Muscle of leg (tissue), 3 donors: ENCODE measurements at regions not wholly inside any gene's neighbourhood (a gene's known extent, or its start where the extent isn't known, plus 50 kb on each side); places are given as distances from the start of the nearest gene placed in this dataset.
A peak's percentile ranks its signal among the peaks of the same experiment; 100 is the strongest.
"Not testable (repeated sequence)": the region's sequence is repeated elsewhere in the genome, so short reads cannot be mapped to it uniquely, and the experiment has no call there.

Experiments
- DNase-seq: peaks from one replicate; pipeline ENCODE4 v3.0.0; 2013
- H3K27ac ChIP-seq: one replicate; pipeline ENCODE4 v1.5.1; 2013; ENCODE audit warnings: mild to moderate bottlenecking, low read length, control low read depth
- H3K27me3 ChIP-seq: one replicate; pipeline ENCODE4 v1.6.1; 2013; ENCODE audit warnings: low read length; ENCODE audit not compliant: control insufficient read depth, insufficient read depth
- H3K36me3 ChIP-seq: one replicate; pipeline ENCODE4 v1.6.1; 2013; ENCODE audit warnings: low read length; ENCODE audit not compliant: control insufficient read depth, insufficient read depth
- H3K4me1 ChIP-seq: one replicate; pipeline ENCODE4 v1.6.1; 2013; ENCODE audit warnings: low read length; ENCODE audit not compliant: control insufficient read depth, insufficient read depth
- H3K4me3 ChIP-seq: one replicate; pipeline ENCODE4 v1.5.1; 2013; ENCODE audit warnings: low read length, control low read depth
- H3K9me3 ChIP-seq: replicated peaks from 2 replicates; pipeline ENCODE4 v1.6.1; 2013; ENCODE audit warnings: low read depth, low read length; ENCODE audit not compliant: control insufficient read depth
- WGBS: methylation state at CpG from one replicate; pipeline ENCODE4 v1.1.5; 2013; ENCODE audit warnings: missing lambda C conversion rate; ENCODE audit not compliant: insufficient coverage; 5-methylcytosine and 5-hydroxymethylcytosine counted together

DNA sequence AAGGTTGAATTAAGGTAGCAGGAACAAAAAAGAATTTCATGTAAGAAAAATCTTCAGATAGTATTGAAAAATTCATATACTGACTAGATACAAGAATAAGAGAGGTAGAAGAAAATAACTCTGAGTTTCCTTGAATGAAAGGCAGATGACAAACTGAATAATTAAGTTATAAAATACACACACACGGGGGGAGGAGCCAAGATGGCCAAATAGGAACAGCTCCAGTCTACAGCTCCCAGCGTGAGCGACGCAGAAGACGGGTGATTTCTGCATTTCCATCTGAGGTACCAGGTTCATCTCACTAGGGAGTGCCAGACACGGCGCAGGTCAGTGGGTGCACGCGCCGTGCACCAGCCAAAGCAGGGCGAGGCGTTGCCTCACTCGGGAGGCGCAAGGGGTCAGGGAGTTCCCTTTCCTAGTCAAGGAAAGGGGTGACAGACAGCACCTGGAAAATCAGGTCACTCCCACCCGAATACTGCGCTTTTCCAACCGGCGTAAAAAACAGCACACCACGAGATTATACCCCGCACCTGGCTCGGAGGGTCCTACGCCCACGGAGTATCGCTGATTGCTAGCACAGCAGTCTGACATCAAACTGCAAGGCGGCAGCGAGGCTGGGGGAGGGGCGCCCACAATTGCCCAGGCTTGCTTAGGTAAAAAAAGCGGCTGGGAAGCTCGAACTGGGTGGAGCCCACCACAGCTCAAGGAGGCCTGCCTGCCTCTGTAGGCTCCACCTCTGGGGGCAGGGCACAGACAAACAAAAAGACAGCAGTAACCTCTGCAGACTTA is 759.2 kb downstream of the ZWINT start:
- not testable (repeated sequence) for H3K27me3 ChIP-seq, H3K27ac ChIP-seq, H3K9me3 ChIP-seq, H3K36me3 ChIP-seq, DNase-seq, H3K4me3 ChIP-seq, H3K4me1 ChIP-seq
- WGBS, result 0% methylated on average over 18 of the region's 29 CpGs

DNA sequence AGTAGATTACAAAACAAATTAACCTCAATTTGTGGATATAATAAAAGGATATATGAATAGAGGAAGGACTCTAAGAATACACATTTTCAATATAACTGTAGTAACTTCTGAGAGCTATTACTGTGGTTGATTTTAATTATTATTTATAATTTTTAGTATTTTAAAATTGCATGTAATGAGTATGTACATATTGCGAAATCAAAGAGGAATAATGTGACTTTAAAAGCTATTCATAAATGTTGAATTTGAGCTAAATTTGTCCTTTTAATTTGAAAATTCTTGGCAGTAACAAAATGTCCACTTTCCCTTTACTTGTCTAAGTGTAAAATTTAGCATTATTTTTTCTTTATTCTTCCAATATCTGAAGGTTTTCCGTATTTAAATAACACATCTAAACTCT is 750.6 kb upstream of the PCDH15 start:
- WGBS, result no CpG with 5 or more reads among the region's 2 CpGs
- Histone ChIP-seq H3K9me3 (no peaks in the 10 kb centered on the region), H3K4me3 (no peak overlapping the region), H3K27me3 (no peaks in the 10 kb centered on the region), H3K4me1 (no peaks in the 10 kb centered on the region), H3K27ac (no peak overlapping the region), H3K36me3 (no peaks in the 10 kb centered on the region)
- DNase-seq, result no peak

- Histone ChIP-seq H3K27me3 (no peaks in the 10 kb centered on the region), H3K9me3 (no peaks in the 10 kb centered on the region), H3K36me3 (no peaks in the 10 kb centered on the region), H3K4me3 (no peak overlapping the region), H3K4me1 (no peaks in the 10 kb centered on the region), H3K27ac (no peak overlapping the region)
- no CpG with 5 or more reads among the region's 2 CpGs for WGBS
- no peak for DNase-seq
These were observed 749.2 kb upstream of the PCDH15 start for GRCh38 chr10:55550236-55550635.

DNA sequence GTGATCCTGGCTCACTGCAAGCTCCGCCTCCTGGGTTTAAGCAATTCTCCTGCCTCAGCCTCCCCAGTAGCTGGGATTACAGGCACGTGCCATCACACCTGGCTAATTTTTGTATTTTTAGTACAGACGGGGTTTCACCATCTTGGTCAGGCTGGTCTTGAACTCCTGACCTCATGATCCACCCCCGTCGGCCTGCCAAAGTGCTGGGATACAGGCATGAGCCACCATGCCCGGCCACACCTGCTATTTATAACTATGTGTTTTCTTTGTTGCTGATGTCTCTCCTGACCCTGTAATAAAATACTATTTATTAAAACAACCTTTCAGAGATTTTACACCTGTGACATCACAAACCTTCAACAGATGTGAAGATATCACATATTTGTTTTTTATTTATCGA is 736.5 kb upstream of the PCDH15 start:
- 80% methylated on average over 2 of the region's 7 CpGs for WGBS
- DNase-seq, H3K36me3 ChIP-seq: not testable (repeated sequence)

DNA sequence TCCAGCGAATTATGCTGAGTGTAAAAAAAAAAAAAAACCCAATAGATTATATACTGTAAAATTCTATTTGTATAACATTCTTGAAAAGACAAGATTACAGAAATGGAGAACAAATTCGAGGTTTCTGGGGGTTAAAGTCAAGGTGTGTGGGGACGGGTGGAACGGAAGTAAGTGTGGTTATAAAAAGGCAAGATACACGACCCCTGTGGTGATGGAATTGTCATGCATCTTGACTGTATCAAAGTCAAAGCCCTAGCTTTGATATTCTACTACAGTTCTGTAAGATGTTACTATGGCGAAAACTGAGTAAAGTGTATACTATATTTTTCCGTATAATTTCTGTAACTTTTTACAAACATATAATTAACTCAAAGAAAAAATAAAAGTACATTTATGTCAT is 718.2 kb upstream of the PCDH15 start:
- Histone ChIP-seq H3K4me3 (no peak overlapping the region), H3K27me3 (no peaks in the 10 kb centered on the region), H3K9me3 (no peaks in the 10 kb centered on the region), H3K27ac (no peak overlapping the region), H3K36me3 (no peaks in the 10 kb centered on the region), H3K4me1 (no peaks in the 10 kb centered on the region)
- no peak for DNase-seq
- WGBS, result no CpG with 5 or more reads among the region's 7 CpGs

More for the DNA sequence above, 736.5 kb upstream of the PCDH15 start:
- H3K9me3 ChIP-seq, H3K27ac ChIP-seq, H3K4me1 ChIP-seq, H3K27me3 ChIP-seq, H3K4me3 ChIP-seq: not testable (repeated sequence)

- no CpG with 5 or more reads among the region's 1 CpG for WGBS
- not testable (repeated sequence) for DNase-seq
These were observed 717.4 kb upstream of the PCDH15 start for GRCh38 chr10:55518416-55518815.

GRCh38 chr10:55509168-55509567 is 708.1 kb upstream of the PCDH15 start:
- WGBS, result no CpG with 5 or more reads among the region's 4 CpGs
- no peaks in the 10 kb centered on the region for H3K4me1 ChIP-seq
- no peaks in the 10 kb centered on the region for H3K27me3 ChIP-seq
- no peaks in the 10 kb centered on the region for H3K36me3 ChIP-seq
- H3K4me3 ChIP-seq, result no peak overlapping the region
- H3K27ac ChIP-seq, result no peak overlapping the region
- H3K9me3 ChIP-seq, result no peaks in the 10 kb centered on the region
- DNase-seq, result peak; percentile 3

More at GRCh38 chr10:55518416-55518815, 717.4 kb upstream of the PCDH15 start:
- not testable (repeated sequence) for H3K36me3 ChIP-seq, H3K9me3 ChIP-seq, H3K27me3 ChIP-seq, H3K4me1 ChIP-seq, H3K27ac ChIP-seq, H3K4me3 ChIP-seq

DNA sequence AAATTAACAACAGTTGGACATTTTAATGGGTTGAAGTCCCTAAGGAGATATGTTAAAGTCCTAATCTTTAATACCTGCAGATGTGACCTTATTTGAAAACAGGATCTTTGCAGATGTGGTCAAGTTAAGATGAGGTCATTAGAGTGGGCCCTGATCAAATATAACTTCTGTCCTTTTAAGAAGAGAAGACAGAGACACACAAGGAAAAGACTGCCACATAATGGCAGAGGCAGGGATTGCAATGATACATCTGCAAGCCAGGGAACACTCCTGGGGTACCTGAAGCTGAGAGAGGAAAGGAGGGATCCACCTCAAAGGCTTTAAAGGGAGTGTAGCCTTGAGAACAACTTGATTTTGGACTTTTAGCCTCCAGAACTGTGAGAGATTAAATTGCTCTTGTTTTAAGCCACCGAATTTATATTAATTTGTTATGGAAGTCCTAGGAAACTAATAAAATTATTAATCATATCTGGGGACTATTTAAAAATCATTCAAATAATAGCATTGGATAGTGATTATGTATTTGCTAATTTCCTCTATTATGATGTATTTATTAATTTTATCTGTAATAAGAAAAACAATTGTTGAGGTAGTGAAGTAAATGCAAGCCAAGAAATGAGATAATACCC is 700.0 kb upstream of the PCDH15 start:
- H3K4me1 ChIP-seq, result no peaks in the 10 kb centered on the region
- WGBS, result no CpG with 5 or more reads among the region's 1 CpG
- no peaks in the 10 kb centered on the region for H3K9me3 ChIP-seq
- H3K4me3 ChIP-seq, result no peak overlapping the region
- no peaks in the 10 kb centered on the region for H3K36me3 ChIP-seq
- H3K27me3 ChIP-seq, result no peaks in the 10 kb centered on the region
- no peak overlapping the region for H3K27ac ChIP-seq
- DNase-seq, result peak; percentile 5

- H3K27ac ChIP-seq, result no peak overlapping the region
- no peak for DNase-seq
- no CpG with 5 or more reads among the region's 4 CpGs for WGBS
- H3K9me3 ChIP-seq, result no peaks in the 10 kb centered on the region
- H3K4me3 ChIP-seq, result no peak overlapping the region
- H3K27me3 ChIP-seq, result no peaks in the 10 kb centered on the region
- H3K36me3 ChIP-seq, result no peaks in the 10 kb centered on the region
- H3K4me1 ChIP-seq, result no peaks in the 10 kb centered on the region
These were observed 697.0 kb upstream of the PCDH15 start for GRCh38 chr10:55497893-55498499.

DNA sequence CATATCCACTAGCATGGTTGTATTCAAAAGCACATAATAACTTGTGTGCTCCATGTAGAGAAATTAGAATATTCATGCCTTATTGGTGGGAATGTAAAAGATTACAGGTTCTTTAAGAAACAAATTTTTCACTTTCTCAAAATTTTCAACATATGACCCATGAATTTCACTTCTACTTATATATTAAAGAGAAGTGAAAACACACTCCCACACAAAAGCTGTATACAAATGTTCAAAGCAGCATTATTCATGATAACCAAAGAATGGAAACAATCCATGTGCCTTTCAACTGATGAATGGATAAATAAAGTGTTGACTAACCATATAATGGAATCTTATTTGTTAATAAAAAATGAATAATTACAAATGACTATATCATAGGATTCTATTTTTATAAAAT is 694.5 kb upstream of the PCDH15 start:
- H3K27ac ChIP-seq, result no peak overlapping the region
- H3K36me3 ChIP-seq, result no peaks in the 10 kb centered on the region
- DNase-seq, result no peak
- H3K27me3 ChIP-seq, result no peaks in the 10 kb centered on the region
- no peak overlapping the region for H3K4me3 ChIP-seq
- H3K9me3 ChIP-seq, result no peaks in the 10 kb centered on the region
- no peaks in the 10 kb centered on the region for H3K4me1 ChIP-seq
